HEK293 (cell line): ENCODE measurements at regions not wholly inside any gene's neighbourhood (a gene's known extent, or its start where the extent isn't known, plus 50 kb on each side); places are given as distances from the start of the nearest gene placed in this dataset.

Experiments
- GLI4 ChIP-seq: fragments of 450-650 bp; formaldehyde crosslinking; IDR thresholded peaks from 2 replicates; pipeline ENCODE4 v1.5.1; 2016; ENCODE audit warnings: missing biosample characterization, missing genetic modification characterization
- SCRT2 ChIP-seq: fragments of 450-650 bp; formaldehyde crosslinking; IDR thresholded peaks from 2 replicates; pipeline ENCODE4 v1.5.1; 2016; ENCODE audit warnings: missing biosample characterization, missing genetic modification characterization
- SP3 ChIP-seq: fragments of 450-650 bp; formaldehyde crosslinking; IDR thresholded peaks from 2 replicates; pipeline ENCODE4 v1.5.1; 2016; ENCODE audit warnings: missing biosample characterization, missing genetic modification characterization
- TCF7L2 ChIP-seq: IDR thresholded peaks from 2 replicates; pipeline ENCODE4 v1.6.1; 2011; ENCODE audit warnings: low read depth, mild to moderate bottlenecking, inconsistent platforms, low read length, moderate library complexity, borderline replicate concordance
- ZBTB20 ChIP-seq: fragments of 450-650 bp; formaldehyde crosslinking; IDR thresholded peaks from 2 replicates; pipeline ENCODE4 v1.5.1; 2016; ENCODE audit warnings: missing biosample characterization, missing genetic modification characterization
- ZBTB48 ChIP-seq: fragments of 450-650 bp; formaldehyde crosslinking; IDR thresholded peaks from 2 replicates; pipeline ENCODE4 v1.5.1; 2016; ENCODE audit warnings: missing biosample characterization, missing genetic modification characterization
- ZBTB7A ChIP-seq: fragments of 450-650 bp; formaldehyde crosslinking; IDR thresholded peaks from 2 replicates; pipeline ENCODE4 v1.5.1; 2016; ENCODE audit warnings: low read depth, missing biosample characterization, missing genetic modification characterization
- ZNF146 ChIP-seq: fragments of 450-650 bp; formaldehyde crosslinking; IDR thresholded peaks from 2 replicates; pipeline ENCODE4 v1.5.1; 2016; ENCODE audit warnings: missing biosample characterization, missing genetic modification characterization
- ZNF24 ChIP-seq: fragments of 450-650 bp; formaldehyde crosslinking; IDR thresholded peaks from 2 replicates; pipeline ENCODE4 v1.5.1; 2016; ENCODE audit warnings: missing biosample characterization, missing genetic modification characterization
- ZNF274 ChIP-seq, 2 experiments: fragments of 200-500 bp in 1 of 2; fragments of 450-650 bp in 1 of 2; sonication (Bioruptor generic) in 1 of 2; formaldehyde crosslinking in 1 of 2; IDR thresholded peaks; 2 replicates each; pipeline versions ENCODE4 v1.5.1 to v1.6.1; 2014 to 2016; ENCODE audit warnings: borderline replicate concordance in 1 of 2, inconsistent platforms in 1 of 2, low read length in 1 of 2, missing biosample characterization in 1 of 2, missing genetic modification characterization in 1 of 2
- TF ChIP-seq, protein P1 (sequence below): fragments of 450-650 bp; formaldehyde crosslinking; IDR thresholded peaks from 2 replicates; pipeline ENCODE4 v1.5.1; 2016; ENCODE audit warnings: missing biosample characterization, missing genetic modification characterization
- TF ChIP-seq, protein P2 (sequence below): fragments of 450-650 bp; formaldehyde crosslinking; IDR thresholded peaks from 2 replicates; pipeline ENCODE4 v1.5.1; 2016; ENCODE audit warnings: missing biosample characterization, missing genetic modification characterization
- TF ChIP-seq, protein P3 (sequence below): fragments of 450-650 bp; formaldehyde crosslinking; IDR thresholded peaks from 2 replicates; pipeline ENCODE4 v1.5.1; 2016; ENCODE audit warnings: missing biosample characterization, missing genetic modification characterization
- TF ChIP-seq, protein P4 (sequence below): fragments of 450-650 bp; formaldehyde crosslinking; IDR thresholded peaks from 2 replicates; pipeline ENCODE4 v1.5.1; 2016; ENCODE audit warnings: missing biosample characterization, missing genetic modification characterization

DNA sequence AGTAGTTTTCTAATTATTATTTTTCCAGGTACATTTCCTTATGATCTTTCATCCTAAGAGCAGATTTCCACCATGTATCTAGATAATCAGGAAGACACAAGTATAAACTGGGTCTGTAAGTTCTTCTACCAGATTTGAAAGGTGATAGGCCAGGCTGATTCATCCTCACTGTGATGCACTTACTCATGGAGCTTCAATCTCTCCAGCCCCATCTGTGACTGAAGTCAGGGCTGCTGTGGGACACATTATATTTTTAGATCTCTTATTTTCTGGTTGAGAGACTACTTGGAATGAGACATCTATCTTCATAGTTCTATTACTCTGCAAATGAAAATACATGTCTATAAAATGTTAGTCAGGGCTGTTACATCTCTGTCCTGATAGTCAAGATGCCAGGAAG is 85.5 kb upstream of the SLC25A13 start:
- TF ChIP-seq, protein P1, sequence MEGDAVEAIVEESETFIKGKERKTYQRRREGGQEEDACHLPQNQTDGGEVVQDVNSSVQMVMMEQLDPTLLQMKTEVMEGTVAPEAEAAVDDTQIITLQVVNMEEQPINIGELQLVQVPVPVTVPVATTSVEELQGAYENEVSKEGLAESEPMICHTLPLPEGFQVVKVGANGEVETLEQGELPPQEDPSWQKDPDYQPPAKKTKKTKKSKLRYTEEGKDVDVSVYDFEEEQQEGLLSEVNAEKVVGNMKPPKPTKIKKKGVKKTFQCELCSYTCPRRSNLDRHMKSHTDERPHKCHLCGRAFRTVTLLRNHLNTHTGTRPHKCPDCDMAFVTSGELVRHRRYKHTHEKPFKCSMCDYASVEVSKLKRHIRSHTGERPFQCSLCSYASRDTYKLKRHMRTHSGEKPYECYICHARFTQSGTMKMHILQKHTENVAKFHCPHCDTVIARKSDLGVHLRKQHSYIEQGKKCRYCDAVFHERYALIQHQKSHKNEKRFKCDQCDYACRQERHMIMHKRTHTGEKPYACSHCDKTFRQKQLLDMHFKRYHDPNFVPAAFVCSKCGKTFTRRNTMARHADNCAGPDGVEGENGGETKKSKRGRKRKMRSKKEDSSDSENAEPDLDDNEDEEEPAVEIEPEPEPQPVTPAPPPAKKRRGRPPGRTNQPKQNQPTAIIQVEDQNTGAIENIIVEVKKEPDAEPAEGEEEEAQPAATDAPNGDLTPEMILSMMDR (tag by site-specific recombination): no peak
- TF ChIP-seq, protein P2, sequence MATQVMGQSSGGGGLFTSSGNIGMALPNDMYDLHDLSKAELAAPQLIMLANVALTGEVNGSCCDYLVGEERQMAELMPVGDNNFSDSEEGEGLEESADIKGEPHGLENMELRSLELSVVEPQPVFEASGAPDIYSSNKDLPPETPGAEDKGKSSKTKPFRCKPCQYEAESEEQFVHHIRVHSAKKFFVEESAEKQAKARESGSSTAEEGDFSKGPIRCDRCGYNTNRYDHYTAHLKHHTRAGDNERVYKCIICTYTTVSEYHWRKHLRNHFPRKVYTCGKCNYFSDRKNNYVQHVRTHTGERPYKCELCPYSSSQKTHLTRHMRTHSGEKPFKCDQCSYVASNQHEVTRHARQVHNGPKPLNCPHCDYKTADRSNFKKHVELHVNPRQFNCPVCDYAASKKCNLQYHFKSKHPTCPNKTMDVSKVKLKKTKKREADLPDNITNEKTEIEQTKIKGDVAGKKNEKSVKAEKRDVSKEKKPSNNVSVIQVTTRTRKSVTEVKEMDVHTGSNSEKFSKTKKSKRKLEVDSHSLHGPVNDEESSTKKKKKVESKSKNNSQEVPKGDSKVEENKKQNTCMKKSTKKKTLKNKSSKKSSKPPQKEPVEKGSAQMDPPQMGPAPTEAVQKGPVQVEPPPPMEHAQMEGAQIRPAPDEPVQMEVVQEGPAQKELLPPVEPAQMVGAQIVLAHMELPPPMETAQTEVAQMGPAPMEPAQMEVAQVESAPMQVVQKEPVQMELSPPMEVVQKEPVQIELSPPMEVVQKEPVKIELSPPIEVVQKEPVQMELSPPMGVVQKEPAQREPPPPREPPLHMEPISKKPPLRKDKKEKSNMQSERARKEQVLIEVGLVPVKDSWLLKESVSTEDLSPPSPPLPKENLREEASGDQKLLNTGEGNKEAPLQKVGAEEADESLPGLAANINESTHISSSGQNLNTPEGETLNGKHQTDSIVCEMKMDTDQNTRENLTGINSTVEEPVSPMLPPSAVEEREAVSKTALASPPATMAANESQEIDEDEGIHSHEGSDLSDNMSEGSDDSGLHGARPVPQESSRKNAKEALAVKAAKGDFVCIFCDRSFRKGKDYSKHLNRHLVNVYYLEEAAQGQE (tag by site-specific recombination): no peak
- TF ChIP-seq ZNF24 (tag by site-specific recombination): no peak
- TF ChIP-seq, protein P3, sequence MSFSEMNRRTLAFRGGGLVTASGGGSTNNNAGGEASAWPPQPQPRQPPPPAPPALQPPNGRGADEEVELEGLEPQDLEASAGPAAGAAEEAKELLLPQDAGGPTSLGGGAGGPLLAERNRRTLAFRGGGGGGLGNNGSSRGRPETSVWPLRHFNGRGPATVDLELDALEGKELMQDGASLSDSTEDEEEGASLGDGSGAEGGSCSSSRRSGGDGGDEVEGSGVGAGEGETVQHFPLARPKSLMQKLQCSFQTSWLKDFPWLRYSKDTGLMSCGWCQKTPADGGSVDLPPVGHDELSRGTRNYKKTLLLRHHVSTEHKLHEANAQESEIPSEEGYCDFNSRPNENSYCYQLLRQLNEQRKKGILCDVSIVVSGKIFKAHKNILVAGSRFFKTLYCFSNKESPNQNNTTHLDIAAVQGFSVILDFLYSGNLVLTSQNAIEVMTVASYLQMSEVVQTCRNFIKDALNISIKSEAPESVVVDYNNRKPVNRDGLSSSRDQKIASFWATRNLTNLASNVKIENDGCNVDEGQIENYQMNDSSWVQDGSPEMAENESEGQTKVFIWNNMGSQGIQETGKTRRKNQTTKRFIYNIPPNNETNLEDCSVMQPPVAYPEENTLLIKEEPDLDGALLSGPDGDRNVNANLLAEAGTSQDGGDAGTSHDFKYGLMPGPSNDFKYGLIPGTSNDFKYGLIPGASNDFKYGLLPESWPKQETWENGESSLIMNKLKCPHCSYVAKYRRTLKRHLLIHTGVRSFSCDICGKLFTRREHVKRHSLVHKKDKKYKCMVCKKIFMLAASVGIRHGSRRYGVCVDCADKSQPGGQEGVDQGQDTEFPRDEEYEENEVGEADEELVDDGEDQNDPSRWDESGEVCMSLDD: no peak
- TF ChIP-seq ZBTB20: no peak
- TF ChIP-seq ZBTB48 (tag by site-specific recombination): no peak
- no peak for TF ChIP-seq GLI4 (tag by site-specific recombination)
- TF ChIP-seq TCF7L2: no peak
- no peak for TF ChIP-seq ZNF274 (IDR thresholded peaks at IDR 0.05; ENCODE audit: low read length)
- TF ChIP-seq ZNF274 (tag by site-specific recombination; IDR thresholded peaks at IDR 0.05; ENCODE audit: borderline replicate concordance): no peak
- no peak for TF ChIP-seq ZBTB7A (tag by site-specific recombination)
- no peak for TF ChIP-seq SP3
- TF ChIP-seq SCRT2 (tag by site-specific recombination): no peak
- TF ChIP-seq, protein P4, sequence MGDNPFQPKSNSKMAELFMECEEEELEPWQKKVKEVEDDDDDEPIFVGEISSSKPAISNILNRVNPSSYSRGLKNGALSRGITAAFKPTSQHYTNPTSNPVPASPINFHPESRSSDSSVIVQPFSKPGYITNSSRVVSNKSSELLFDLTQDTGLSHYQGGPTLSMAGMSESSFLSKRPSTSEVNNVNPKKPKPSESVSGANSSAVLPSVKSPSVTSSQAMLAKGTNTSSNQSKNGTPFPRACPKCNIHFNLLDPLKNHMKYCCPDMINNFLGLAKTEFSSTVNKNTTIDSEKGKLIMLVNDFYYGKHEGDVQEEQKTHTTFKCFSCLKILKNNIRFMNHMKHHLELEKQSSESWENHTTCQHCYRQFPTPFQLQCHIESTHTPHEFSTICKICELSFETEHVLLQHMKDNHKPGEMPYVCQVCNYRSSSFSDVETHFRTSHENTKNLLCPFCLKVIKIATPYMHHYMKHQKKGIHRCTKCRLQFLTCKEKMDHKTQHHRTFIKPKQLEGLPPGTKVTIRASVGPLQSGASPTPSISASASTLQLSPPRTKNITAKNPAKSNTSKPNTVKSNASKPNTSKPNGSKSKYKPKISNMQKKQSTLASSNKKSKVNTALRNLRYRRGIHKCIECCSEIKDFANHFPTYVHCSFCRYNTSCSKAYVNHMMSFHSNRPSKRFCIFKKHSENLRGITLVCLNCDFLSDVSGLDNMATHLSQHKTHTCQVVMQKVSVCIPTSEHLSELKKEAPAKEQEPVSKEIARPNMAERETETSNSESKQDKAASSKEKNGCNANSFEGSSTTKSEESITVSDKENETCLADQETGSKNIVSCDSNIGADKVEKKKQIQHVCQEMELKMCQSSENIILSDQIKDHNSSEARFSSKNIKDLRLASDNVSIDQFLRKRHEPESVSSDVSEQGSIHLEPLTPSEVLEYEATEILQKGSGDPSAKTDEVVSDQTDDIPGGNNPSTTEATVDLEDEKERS (tag by site-specific recombination): no peak
- no peak for TF ChIP-seq ZNF146 (tag by site-specific recombination)
